ENCODE measurements at regions not wholly inside any gene's neighbourhood (a gene's known extent, or its start where the extent isn't known, plus 50 kb on each side); places are given as distances from the start of the nearest gene placed in this dataset.

DNA sequence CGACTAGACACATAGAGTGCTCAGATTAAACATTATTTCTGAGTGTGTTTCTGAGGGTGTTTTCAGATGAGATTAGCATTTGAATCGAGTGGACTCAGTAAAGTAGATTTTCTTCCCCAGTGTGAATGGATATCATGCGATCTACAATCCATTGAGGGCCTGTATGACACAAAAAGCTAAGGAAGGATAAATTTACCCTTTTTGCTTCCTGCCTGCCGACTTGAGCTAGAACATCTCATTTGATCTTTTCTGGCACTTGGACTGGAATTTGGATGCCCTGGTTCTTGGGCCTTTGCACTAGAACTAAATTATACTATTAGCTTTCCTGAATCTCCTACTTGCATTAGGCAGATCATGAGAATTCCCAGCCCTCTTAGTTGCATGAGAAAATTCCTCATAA lies 675.8 kb downstream of the DOK5 start:
- no peaks in the 10 kb centered on the region for H3K27me3 ChIP-seq (replicated peaks; ENCODE audit: insufficient read depth)
- 20% methylated on average over 4 of the region's 4 CpGs for WGBS
- DNase-seq (ENCODE audit: low spot score): no peak
- no peaks in the 10 kb centered on the region for H3K9me3 ChIP-seq
- H3K27ac ChIP-seq: no peak overlapping the region
- intact Hi-C loops (cut with DNase I): no loop called here
- TF ChIP-seq POLR2A (IDR thresholded peaks at IDR 0.05) (no peak), POLR2AphosphoS5 (IDR thresholded peaks at IDR 0.05) (no peak)
- TF ChIP-seq, protein P1, sequence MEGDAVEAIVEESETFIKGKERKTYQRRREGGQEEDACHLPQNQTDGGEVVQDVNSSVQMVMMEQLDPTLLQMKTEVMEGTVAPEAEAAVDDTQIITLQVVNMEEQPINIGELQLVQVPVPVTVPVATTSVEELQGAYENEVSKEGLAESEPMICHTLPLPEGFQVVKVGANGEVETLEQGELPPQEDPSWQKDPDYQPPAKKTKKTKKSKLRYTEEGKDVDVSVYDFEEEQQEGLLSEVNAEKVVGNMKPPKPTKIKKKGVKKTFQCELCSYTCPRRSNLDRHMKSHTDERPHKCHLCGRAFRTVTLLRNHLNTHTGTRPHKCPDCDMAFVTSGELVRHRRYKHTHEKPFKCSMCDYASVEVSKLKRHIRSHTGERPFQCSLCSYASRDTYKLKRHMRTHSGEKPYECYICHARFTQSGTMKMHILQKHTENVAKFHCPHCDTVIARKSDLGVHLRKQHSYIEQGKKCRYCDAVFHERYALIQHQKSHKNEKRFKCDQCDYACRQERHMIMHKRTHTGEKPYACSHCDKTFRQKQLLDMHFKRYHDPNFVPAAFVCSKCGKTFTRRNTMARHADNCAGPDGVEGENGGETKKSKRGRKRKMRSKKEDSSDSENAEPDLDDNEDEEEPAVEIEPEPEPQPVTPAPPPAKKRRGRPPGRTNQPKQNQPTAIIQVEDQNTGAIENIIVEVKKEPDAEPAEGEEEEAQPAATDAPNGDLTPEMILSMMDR (IDR thresholded peaks at IDR 0.05): no peak
- no peaks in the 10 kb centered on the region for H3K36me3 ChIP-seq
- H3K4me1 ChIP-seq (replicated peaks): no peaks in the 10 kb centered on the region
- no peak overlapping the region for H3K4me3 ChIP-seq

DNA sequence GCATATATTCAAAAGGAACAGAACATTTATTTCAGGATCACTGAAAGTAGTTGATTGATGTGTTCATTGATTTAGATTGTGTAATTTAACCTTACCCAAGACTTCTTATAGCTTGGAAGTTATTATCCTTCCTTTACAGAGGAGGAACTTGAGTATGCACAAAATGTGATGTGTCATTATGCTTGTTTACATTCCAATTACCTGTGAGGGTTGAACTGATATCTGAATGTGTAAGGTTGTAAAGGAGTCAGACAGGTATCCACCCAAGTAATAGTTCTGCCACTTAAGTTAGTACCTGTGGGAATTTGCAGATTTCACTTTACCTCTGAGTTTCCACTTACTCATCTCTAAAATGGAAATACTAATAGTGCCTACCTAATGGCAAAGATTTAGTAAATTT lies 668.2 kb downstream of the DOK5 start:
- intact Hi-C loops (cut with DNase I): no loop called here
- H3K4me3 ChIP-seq: no peak overlapping the region
- no peak for DNase-seq (ENCODE audit: low spot score)
- H3K36me3 ChIP-seq: no peaks in the 10 kb centered on the region
- H3K4me1 ChIP-seq (replicated peaks): no peaks in the 10 kb centered on the region
- no peaks in the 10 kb centered on the region for H3K9me3 ChIP-seq
- no peak overlapping the region for H3K27ac ChIP-seq
- no peaks in the 10 kb centered on the region for H3K27me3 ChIP-seq (replicated peaks; ENCODE audit: insufficient read depth)
- no peak for TF ChIP-seq POLR2A (IDR thresholded peaks at IDR 0.05)
- TF ChIP-seq, protein P1 (IDR thresholded peaks at IDR 0.05): no peak
- no peak for TF ChIP-seq POLR2AphosphoS5 (IDR thresholded peaks at IDR 0.05)

DNA sequence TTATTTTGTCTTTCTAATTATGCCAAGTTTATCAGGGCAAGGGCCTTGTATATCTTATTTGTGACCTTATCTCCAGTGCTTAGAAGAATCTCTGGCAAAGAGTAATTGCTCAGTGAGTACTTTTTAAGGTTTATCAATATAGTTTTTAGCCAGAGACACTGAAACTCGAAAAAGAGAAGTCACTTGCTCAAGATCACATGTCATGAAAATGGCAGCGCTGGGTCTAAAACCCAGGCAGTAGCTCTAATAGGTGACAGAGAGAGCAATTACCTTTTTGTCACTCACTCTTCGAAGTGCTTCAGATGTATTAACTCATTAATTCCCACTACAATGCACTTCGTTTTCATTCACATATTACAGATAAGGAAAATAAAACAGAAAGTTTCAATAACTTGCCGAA lies 667.5 kb downstream of the DOK5 start:
- 68% methylated on average over 5 of the region's 5 CpGs for WGBS
- H3K9me3 ChIP-seq: no peaks in the 10 kb centered on the region
- intact Hi-C loops (cut with DNase I): no loop called here
- no peak overlapping the region for H3K4me3 ChIP-seq
- no peaks in the 10 kb centered on the region for H3K4me1 ChIP-seq (replicated peaks)
- DNase-seq (ENCODE audit: low spot score): no peak
- TF ChIP-seq, protein P1 (IDR thresholded peaks at IDR 0.05): no peak
- TF ChIP-seq POLR2A (IDR thresholded peaks at IDR 0.05) (no peak), POLR2AphosphoS5 (IDR thresholded peaks at IDR 0.05) (no peak)
- no peaks in the 10 kb centered on the region for H3K36me3 ChIP-seq
- H3K27me3 ChIP-seq (replicated peaks; ENCODE audit: insufficient read depth): no peaks in the 10 kb centered on the region
- H3K27ac ChIP-seq: no peak overlapping the region

GRCh38 chr20:55140631-55141030 lies 665.2 kb downstream of the DOK5 start:
- DNase-seq (ENCODE audit: low spot score): no peak
- 44% methylated on average over 3 of the region's 3 CpGs for WGBS
- Histone ChIP-seq H3K27me3 (replicated peaks; ENCODE audit: insufficient read depth) (no peaks in the 10 kb centered on the region), H3K4me1 (replicated peaks) (no peaks in the 10 kb centered on the region), H3K9me3 (no peaks in the 10 kb centered on the region), H3K36me3 (no peaks in the 10 kb centered on the region), H3K4me3 (no peak overlapping the region), H3K27ac (no peak overlapping the region)
- TF ChIP-seq POLR2AphosphoS5 (IDR thresholded peaks at IDR 0.05) (no peak), POLR2A (IDR thresholded peaks at IDR 0.05) (no peak)
- TF ChIP-seq, protein P1 (IDR thresholded peaks at IDR 0.05): no peak
- intact Hi-C loops (cut with DNase I): no loop called here

- Histone ChIP-seq H3K36me3 (no peaks in the 10 kb centered on the region), H3K27me3 (replicated peaks; ENCODE audit: insufficient read depth) (no peaks in the 10 kb centered on the region), H3K4me3 (no peak overlapping the region), H3K4me1 (replicated peaks) (no peaks in the 10 kb centered on the region), H3K9me3 (no peaks in the 10 kb centered on the region), H3K27ac (no peak overlapping the region)
- intact Hi-C loops (cut with DNase I): no loop called here
- TF ChIP-seq, protein P1 (IDR thresholded peaks at IDR 0.05): no peak
- no peak for TF ChIP-seq POLR2AphosphoS5 (IDR thresholded peaks at IDR 0.05)
- no peak for TF ChIP-seq POLR2A (IDR thresholded peaks at IDR 0.05)
- DNase-seq (ENCODE audit: low spot score): no peak
- 77% methylated on average over 3 of the region's 4 CpGs for WGBS
These were observed 663.9 kb downstream of the DOK5 start for GRCh38 chr20:55139173-55139765.

All from prostate gland (tissue), 2 donors.